Right atrium auricular region (tissue), 2 donors: ENCODE measurements at regions not wholly inside any gene's neighbourhood (a gene's known extent, or its start where the extent isn't known, plus 50 kb on each side); places are given as distances from the start of the nearest gene placed in this dataset.
A peak's percentile ranks its signal among the peaks of the same experiment; 100 is the strongest.

ENCODE experiments used
- DNase-seq: peaks from one replicate; pipeline ENCODE4 v3.0.0-alpha.2; 2019; ENCODE audit warnings: low spot score
- H3K27ac ChIP-seq, 2 donors: fragments of 200-600 bp; sonication (generic); 1 replicate in 1 of 2; 2 replicates in 1 of 2; pipeline ENCODE4 v1.5.1; 2016 to 2019
- H3K27me3 ChIP-seq, 2 donors: fragments of 200-600 bp; sonication (generic); one replicate each; pipeline versions ENCODE4 v1.5.1 to v1.6.0; 2017 to 2019
- H3K36me3 ChIP-seq: fragments of 200-600 bp; sonication (generic); one replicate; pipeline ENCODE4 v1.5.1; 2016
- H3K4me1 ChIP-seq, 2 donors: fragments of 200-600 bp; sonication (generic); one replicate each; pipeline versions ENCODE4 v1.5.1 to v1.6.0; 2017 to 2019
- H3K4me3 ChIP-seq, 2 donors: fragments of 200-600 bp; sonication (generic); 1 replicate in 1 of 2; 2 replicates in 1 of 2; pipeline ENCODE4 v1.5.1; 2017 to 2019; ENCODE audit warnings: mild to moderate bottlenecking in 1 of 2, moderate library complexity in 1 of 2
- H3K9me3 ChIP-seq, 2 donors: fragments of 200-600 bp; sonication (generic); one replicate each; pipeline ENCODE4 v1.5.1; 2019
- TF ChIP-seq, protein P1 (sequence below), 2 donors: fragments of 200-600 bp; sonication (generic); IDR thresholded peaks; one replicate each; pipeline ENCODE4 v1.5.1; 2019; ENCODE audit warnings: antibody characterized with exemption in 2 of 2

DNA sequence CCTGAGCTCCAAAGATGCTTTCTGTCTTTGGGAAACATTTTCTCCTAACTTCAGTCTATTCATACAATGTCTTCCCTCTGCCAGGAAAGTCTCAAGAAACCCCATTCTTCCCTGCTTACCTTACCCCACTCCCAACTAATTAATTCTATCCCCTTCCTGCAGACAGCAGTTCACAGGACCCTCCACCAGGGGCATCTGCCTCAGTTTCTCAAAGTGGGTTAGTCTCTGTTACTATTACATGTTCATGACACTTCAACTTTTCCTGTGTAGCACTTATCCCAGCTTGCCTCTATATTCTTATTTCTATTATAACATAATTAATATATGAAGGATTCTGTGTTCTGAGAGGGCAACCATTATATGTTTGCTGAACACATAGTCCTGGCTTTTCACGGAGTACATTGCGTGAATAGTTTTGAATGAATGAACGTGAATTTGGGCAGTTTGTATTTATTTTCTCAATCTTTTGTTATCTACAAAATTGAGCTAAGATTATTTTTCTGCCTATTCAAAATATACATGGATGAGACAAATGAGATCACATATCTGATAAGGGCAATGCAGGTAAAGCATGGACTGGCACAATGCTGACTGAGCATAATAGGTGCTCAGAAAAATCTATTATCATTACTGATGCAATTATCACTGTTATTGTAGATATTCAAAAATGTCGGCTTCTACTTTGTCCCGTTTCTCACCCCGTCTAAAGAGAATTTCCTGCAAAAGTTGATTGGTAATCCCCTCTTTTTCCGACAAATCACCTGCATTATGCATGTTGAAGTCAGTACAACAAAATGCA lies 341.1 kb downstream of the BRINP1 start:
- Histone ChIP-seq H3K4me3 (no peak overlapping the region), H3K36me3 (no peaks in the 10 kb centered on the region), H3K27ac (peak overlapping the region; percentile 77 to 95), H3K27me3 (no peaks in the 10 kb centered on the region), H3K4me1 (peaks cover 0 to 34% of the 10 kb centered on the region in 2 donors), H3K9me3 (no peaks in the 10 kb centered on the region)
- DNase-seq = no peak
- TF ChIP-seq, protein P1, sequence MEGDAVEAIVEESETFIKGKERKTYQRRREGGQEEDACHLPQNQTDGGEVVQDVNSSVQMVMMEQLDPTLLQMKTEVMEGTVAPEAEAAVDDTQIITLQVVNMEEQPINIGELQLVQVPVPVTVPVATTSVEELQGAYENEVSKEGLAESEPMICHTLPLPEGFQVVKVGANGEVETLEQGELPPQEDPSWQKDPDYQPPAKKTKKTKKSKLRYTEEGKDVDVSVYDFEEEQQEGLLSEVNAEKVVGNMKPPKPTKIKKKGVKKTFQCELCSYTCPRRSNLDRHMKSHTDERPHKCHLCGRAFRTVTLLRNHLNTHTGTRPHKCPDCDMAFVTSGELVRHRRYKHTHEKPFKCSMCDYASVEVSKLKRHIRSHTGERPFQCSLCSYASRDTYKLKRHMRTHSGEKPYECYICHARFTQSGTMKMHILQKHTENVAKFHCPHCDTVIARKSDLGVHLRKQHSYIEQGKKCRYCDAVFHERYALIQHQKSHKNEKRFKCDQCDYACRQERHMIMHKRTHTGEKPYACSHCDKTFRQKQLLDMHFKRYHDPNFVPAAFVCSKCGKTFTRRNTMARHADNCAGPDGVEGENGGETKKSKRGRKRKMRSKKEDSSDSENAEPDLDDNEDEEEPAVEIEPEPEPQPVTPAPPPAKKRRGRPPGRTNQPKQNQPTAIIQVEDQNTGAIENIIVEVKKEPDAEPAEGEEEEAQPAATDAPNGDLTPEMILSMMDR (IDR thresholded peaks at IDR 0.05) = peak in 1 of 2 donors; percentile 20

- Histone ChIP-seq H3K4me3 (no peak overlapping the region), H3K36me3 (no peaks in the 10 kb centered on the region), H3K27ac (peak overlapping the region in 1 of 2 donors; percentile 95), H3K27me3 (no peaks in the 10 kb centered on the region), H3K9me3 (no peaks in the 10 kb centered on the region), H3K4me1 (peaks cover 0 to 24% of the 10 kb centered on the region in 2 donors)
- TF ChIP-seq, protein P1 (IDR thresholded peaks at IDR 0.05) = no peak
- no peak for DNase-seq
Observed at GRCh38 chr9:119029886-119030285, 339.3 kb downstream of the BRINP1 start.

DNA sequence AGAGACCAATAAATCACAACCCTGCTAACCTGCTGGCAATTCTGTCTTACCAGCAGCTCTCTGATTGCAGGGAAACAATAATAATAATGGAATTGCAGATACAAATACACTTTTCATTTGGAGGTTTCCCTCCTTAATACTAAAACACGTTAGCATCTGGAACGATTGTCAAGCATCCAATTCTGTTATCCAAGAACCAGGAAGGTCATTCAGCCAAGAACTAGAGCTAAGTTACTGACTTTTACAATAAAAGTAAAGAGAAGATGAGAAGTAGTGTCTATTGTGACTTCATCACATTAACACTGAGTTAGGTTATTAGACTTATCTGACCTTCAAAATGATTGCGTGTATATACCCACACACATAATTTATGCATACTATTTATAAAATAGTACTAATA lies 335.6 kb downstream of the BRINP1 start:
- Histone ChIP-seq H3K27me3 (no peaks in the 10 kb centered on the region), H3K9me3 (no peaks in the 10 kb centered on the region), H3K4me3 (no peak overlapping the region), H3K36me3 (no peaks in the 10 kb centered on the region), H3K4me1 (no peaks in the 10 kb centered on the region), H3K27ac (no peak overlapping the region)
- TF ChIP-seq, protein P1 (IDR thresholded peaks at IDR 0.05) = no peak
- DNase-seq = no peak

DNA sequence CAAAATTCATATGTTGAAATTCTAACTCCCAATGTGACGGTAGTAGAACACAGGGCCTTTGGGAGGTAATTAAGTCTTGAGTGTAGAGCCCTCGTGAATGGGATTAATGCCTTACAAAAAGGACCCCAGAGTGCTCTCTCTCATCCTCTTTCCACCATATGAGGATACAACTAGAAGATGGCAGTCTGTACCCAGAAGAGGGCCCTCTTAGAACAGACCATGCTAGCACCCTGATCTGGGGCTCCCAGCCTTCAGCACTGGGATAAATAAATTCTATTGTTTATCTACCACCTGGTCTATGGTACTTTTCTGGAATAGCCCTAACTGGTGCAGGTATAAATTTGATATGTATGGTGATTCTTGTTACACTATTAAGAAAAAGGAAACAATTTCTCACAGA lies 332.3 kb downstream of the BRINP1 start:
- Histone ChIP-seq H3K27me3 (no peaks in the 10 kb centered on the region), H3K36me3 (no peaks in the 10 kb centered on the region), H3K4me1 (no peaks in the 10 kb centered on the region), H3K27ac (no peak overlapping the region), H3K4me3 (no peak overlapping the region), H3K9me3 (no peaks in the 10 kb centered on the region)
- TF ChIP-seq, protein P1 (IDR thresholded peaks at IDR 0.05) = no peak
- no peak for DNase-seq

GRCh38 chr9:119043996-119044395 lies 325.2 kb downstream of the BRINP1 start:
- Histone ChIP-seq H3K4me3 (no peak overlapping the region), H3K36me3 (no peaks in the 10 kb centered on the region)
- TF ChIP-seq, protein P1 (IDR thresholded peaks at IDR 0.05) = no peak

GRCh38 chr9:119044806-119045205 lies 324.4 kb downstream of the BRINP1 start:
- Histone ChIP-seq H3K36me3 (no peaks in the 10 kb centered on the region), H3K4me1 (no peaks in the 10 kb centered on the region), H3K27me3 (no peaks in the 10 kb centered on the region), H3K4me3 (no peak overlapping the region), H3K27ac (peak overlapping the region in 1 of 2 donors; percentile 40), H3K9me3 (no peaks in the 10 kb centered on the region)
- TF ChIP-seq, protein P1 (IDR thresholded peaks at IDR 0.05) = no peak
- no peak for DNase-seq

More at GRCh38 chr9:119043996-119044395, 325.2 kb downstream of the BRINP1 start:
- Histone ChIP-seq H3K27me3 (no peaks in the 10 kb centered on the region), H3K9me3 (no peaks in the 10 kb centered on the region), H3K4me1 (no peaks in the 10 kb centered on the region), H3K27ac (no peak overlapping the region)
- no peak for DNase-seq
